K562 (cell line): ENCODE measurements at regions not wholly inside any gene's neighbourhood (a gene's known extent, or its start where the extent isn't known, plus 50 kb on each side); places are given as distances from the start of the nearest gene placed in this dataset.

Experiments
- ATAC-seq: fragments of 200-7000 bp; cut with Tn5 transposase; 3 replicates; pipeline ENCODE4 v1.9.1; 2020; ENCODE audit warnings: moderate library complexity
- BruUV-seq: library from RNA; stranded (reverse); fragments of 400-500 nt; replicated peaks from 2 replicates; lab custom pipeline; 2021; lab: Mats Ljungman, UMichigan
- CTCF ChIA-PET: fragments of 300-600 bp; formaldehyde crosslinking; extraction: SDS; loops from one replicate; lab custom pipeline; 2021; ENCODE audit warnings: low intra/inter-chr PET ratio; lab: Yijun Ruan, JAX
- POLR2A ChIA-PET: fragments of 300-600, 350-650 bp; sonication (Branson Sonifier 250); formaldehyde crosslinking; extraction: SDS; loops from one replicate; lab custom pipeline; 2021; ENCODE audit warnings: antibody characterized with exemption, inconsistent platforms; lab: Yijun Ruan, JAX
- DNase-seq, 4 experiments: peaks; one replicate each; pipeline versions ENCODE4 v3.0.0 to v3.0.0-alpha.2; 2011 to 2018; ENCODE audit warnings: low spot score in 3 of 4, mixed read lengths in 3 of 4; ENCODE audit errors: extremely low read depth in 1 of 4
- FAIRE-seq: peaks from 2 replicates; lab custom pipeline; 2011; peaks lifted over from hg19 to GRCh38; lab: Jason Lieb, UNC
- H2AFZ ChIP-seq: 2 replicates; pipeline ENCODE4 v1.6.0; 2011; ENCODE audit warnings: low read depth, low read length, control low read depth, inconsistent platforms
- H3K27ac ChIP-seq: fragments of 200-600 bp; 3 replicates; pipeline ENCODE4 v1.8.0; 2011; ENCODE audit warnings: low read depth, mild to moderate bottlenecking, control low read depth, inconsistent platforms, low read length, moderate library complexity, mixed read lengths; ENCODE audit errors: extremely low read depth
- H3K27me3 ChIP-seq, 2 experiments: fragments of 300-600 bp in 1 of 2; 2 replicates in 1 of 2; 3 replicates in 1 of 2; pipeline versions ENCODE4 v1.6.0 to v1.8.0; 2011; ENCODE audit warnings: inconsistent platforms in 2 of 2, low read length in 2 of 2, mild to moderate bottlenecking in 1 of 2, mixed read lengths in 1 of 2, moderate library complexity in 1 of 2; ENCODE audit not compliant: control insufficient read depth in 2 of 2, insufficient read depth in 2 of 2
- H3K36me3 ChIP-seq: fragments of 300-600 bp; 3 replicates; pipeline ENCODE4 v1.8.0; 2011; ENCODE audit warnings: mild to moderate bottlenecking, low read length, inconsistent platforms; ENCODE audit not compliant: control insufficient read depth, insufficient read depth
- H3K4me1 ChIP-seq, 2 experiments: fragments of 200-600 bp in 1 of 2; replicated peaks in 1 of 2; 2 replicates in 1 of 2; 3 replicates in 1 of 2; pipeline versions ENCODE4 v1.5.1 to v1.8.0; 2011; ENCODE audit warnings: inconsistent platforms in 2 of 2, low read length in 2 of 2, mild to moderate bottlenecking in 1 of 2, mixed read lengths in 1 of 2, moderate library complexity in 1 of 2; ENCODE audit not compliant: control insufficient read depth in 2 of 2, insufficient read depth in 2 of 2
- H3K4me2 ChIP-seq: 2 replicates; pipeline ENCODE4 v1.6.1; 2011; ENCODE audit warnings: low read length, control low read depth, inconsistent platforms, mixed read lengths; ENCODE audit not compliant: insufficient read depth
- H3K4me3 ChIP-seq: fragments of 200-600 bp; sonication (generic), shearing (Covaris generic); 2 replicates; pipeline ENCODE4 v1.5.1; 2016; ENCODE audit warnings: control low read depth, inconsistent platforms
- H3K79me2 ChIP-seq: fragments of 200-600 bp; 3 replicates; pipeline ENCODE4 v1.8.0; 2011; ENCODE audit warnings: low read length, inconsistent platforms; ENCODE audit not compliant: control insufficient read depth, insufficient read depth
- H3K9ac ChIP-seq, 2 experiments: 2 replicates each; pipeline versions ENCODE4 v1.6.0 to v1.6.1; 2011; ENCODE audit warnings: low read depth in 2 of 2, low read length in 2 of 2, control low read depth in 1 of 2, inconsistent platforms in 1 of 2, mild to moderate bottlenecking in 1 of 2, mixed read lengths in 1 of 2; ENCODE audit not compliant: insufficient read depth in 1 of 2
- H3K9me1 ChIP-seq: one replicate; pipeline ENCODE4 v1.6.0; 2011; ENCODE audit warnings: inconsistent platforms, mild to moderate bottlenecking, low read length, moderate library complexity; ENCODE audit not compliant: control insufficient read depth, insufficient read depth
- H3K9me3 ChIP-seq: replicated peaks from 2 replicates; pipeline ENCODE4 v1.5.1; 2011; ENCODE audit warnings: low read depth, low read length, inconsistent platforms; ENCODE audit not compliant: control insufficient read depth, insufficient read depth
- H4K20me1 ChIP-seq: replicated peaks from 2 replicates; pipeline ENCODE4 v1.6.1; 2011; ENCODE audit warnings: low read length, inconsistent platforms, mixed read lengths; ENCODE audit not compliant: control insufficient read depth, insufficient read depth
- ARID1B ChIP-seq: fragments of 450-650 bp; IDR thresholded peaks from 2 replicates; pipeline ENCODE4 v1.6.1; 2016; ENCODE audit warnings: antibody characterized with exemption, mild to moderate bottlenecking, inconsistent platforms
- MTA1 ChIP-seq: fragments of 450-650 bp; IDR thresholded peaks from 2 replicates; pipeline ENCODE4 v1.6.1; 2017; ENCODE audit warnings: borderline replicate concordance
- SMARCC2 ChIP-seq: fragments of 450-650 bp; IDR thresholded peaks from 2 replicates; pipeline ENCODE4 v1.6.1; 2017; ENCODE audit warnings: antibody characterized with exemption, moderate library complexity, mild to moderate bottlenecking, low read depth
- TEAD2 ChIP-seq: fragments of 450-650 bp; IDR thresholded peaks from 2 replicates; pipeline ENCODE4 v1.6.1; 2016; ENCODE audit warnings: missing genetic modification characterization, control low read depth, missing compliant biosample characterization
- WHSC1 ChIP-seq: IDR thresholded peaks from one replicate; pipeline ENCODE4 v1.6.1; 2012; ENCODE audit warnings: low read length, control low read depth, inconsistent platforms
- WGBS: fragments of 100-300 bp; shearing (Covaris generic); methylation state at CpG from one replicate; pipeline ENCODE4 v1.1.6; 2016; ENCODE audit warnings: low coverage, mixed read lengths; ENCODE audit not compliant: insufficient coverage; ENCODE audit errors: missing lambda C conversion rate; 5-methylcytosine and 5-hydroxymethylcytosine counted together
- in situ Hi-C: fragments of 300-500 bp; cut with MboI; formaldehyde crosslinking; loops from 4 replicates; pipeline ENCODE4 v1.15.0; 2018; ENCODE audit warnings: inconsistent platforms, mixed read lengths
- intact Hi-C: fragments of 100-400 bp; cut with micrococcal nuclease; formaldehyde crosslinking; loops from 2 replicates; pipeline ENCODE4 v1.14.2; 2022
- TF ChIP-seq, protein P1 (sequence below): fragments of 250-450 bp; sonication (Bioruptor Pico); IDR thresholded peaks from 2 replicates; pipeline ENCODE4 v1.5.0; 2021; ENCODE audit warnings: mild to moderate bottlenecking, moderate library complexity

- TF ChIP-seq, protein P1, sequence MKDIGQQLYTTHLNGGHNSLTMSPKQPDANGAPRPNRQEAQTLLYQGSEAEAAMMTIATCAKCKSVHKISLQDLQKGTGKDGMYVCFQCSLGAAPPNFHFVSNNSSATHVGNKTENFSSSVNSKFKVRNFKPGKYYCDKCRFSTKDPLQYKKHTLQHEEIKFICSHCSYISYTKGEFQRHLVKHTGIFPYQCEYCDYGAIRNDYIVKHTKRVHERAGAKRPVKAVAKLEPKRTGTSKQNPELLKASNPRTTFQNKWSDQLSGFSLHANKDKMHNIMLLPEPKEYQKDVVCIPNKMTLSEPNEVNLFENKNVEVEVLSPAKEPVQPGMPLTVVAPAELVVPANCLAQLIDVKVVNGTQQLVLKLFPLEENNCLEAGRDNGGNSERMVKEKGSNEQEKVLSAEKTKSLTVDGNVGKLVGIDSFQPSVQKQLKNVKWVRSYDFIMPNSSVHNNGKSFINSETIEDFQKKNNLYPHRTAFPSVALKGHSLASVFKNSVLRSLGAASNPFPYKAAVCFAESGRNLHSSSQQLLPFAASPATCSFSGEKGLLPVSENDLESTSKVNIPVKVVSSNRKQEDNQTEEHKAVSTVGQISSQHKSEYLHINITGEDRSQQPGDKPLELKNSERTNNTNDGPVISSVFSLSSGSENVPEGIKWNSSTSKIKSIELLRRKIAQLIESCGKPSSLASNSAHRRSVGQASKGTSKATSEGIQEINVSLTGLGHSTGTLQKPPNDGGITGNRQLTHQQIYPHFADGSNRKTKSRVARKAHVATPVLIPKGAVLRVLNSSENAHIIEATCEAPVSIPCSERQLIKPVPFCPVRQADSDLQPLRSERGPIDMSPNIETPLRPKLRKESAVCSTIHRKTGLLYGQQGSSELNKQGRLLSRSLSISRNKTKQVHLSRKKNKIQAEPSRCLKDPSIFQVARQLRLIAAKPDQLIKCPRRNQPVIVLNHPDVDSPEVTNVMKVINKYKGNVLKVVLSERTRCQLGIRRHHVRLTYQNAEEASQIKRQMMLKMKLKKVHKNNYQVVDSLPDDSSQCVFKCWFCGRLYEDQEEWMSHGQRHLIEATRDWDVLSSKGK (CRISPR knock-in tag): no peak
- TF ChIP-seq TEAD2 (tag): no peak
Observed at GRCh38 chr20:43833511-43834395, 80.9 kb upstream of the TOX2 start (continued).

DNA sequence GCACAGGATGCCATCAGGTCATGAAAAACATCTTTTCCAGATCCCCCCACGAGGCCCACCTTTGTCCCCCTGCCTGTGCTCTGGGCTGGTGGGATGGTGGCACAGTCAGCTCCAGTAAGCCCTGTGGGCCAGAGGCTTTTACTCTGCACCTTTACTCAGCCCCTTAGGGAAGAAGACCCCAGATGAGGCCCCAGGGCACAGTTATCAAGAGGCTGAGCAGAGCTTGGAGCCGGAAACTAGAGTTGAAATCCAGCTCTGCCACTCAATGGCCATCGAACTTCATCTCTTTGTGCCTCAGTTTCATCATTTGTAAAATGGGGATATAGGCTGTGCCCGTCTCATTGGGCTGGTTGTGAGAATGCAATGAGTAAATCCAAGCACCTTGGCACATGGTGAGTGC lies 81.7 kb upstream of the TOX2 start:
- no peak for FAIRE-seq
- no peak overlapping the region for H3K9ac ChIP-seq
- ChIA-PET POLR2A (no interaction called here), CTCF (no interaction called here)
- in situ Hi-C loops (no loop called here), intact Hi-C loops (no loop called here)
- DNase-seq: no peak
- H3K4me3 ChIP-seq: no peak overlapping the region
- H2AFZ ChIP-seq: no peak overlapping the region
- no peak for TF ChIP-seq WHSC1
- no peak for TF ChIP-seq MTA1
- TF ChIP-seq ARID1B: no peak
- TF ChIP-seq SMARCC2: no peak
- no peaks in the 10 kb centered on the region for H3K9me3 ChIP-seq
- no TSS peak for BruUV-seq
- ATAC-seq: no peak
- H3K79me2 ChIP-seq: no peaks in the 10 kb centered on the region
- no peaks in the 10 kb centered on the region for H4K20me1 ChIP-seq
- no peak overlapping the region for H3K27ac ChIP-seq
- no peaks in the 10 kb centered on the region for H3K36me3 ChIP-seq
- H3K27me3 ChIP-seq: peaks cover 4 to 23% of the 10 kb centered on the region in 2 experiments
- no peaks in the 10 kb centered on the region for H3K4me1 ChIP-seq
- WGBS: 0% methylated on average over 4 of the region's 4 CpGs
- no peaks in the 10 kb centered on the region for H3K9me1 ChIP-seq
- no peak overlapping the region for H3K4me2 ChIP-seq
